Amygdala (tissue), 56 donors: ENCODE measurements at regions not wholly inside any gene's neighbourhood (a gene's known extent, or its start where the extent isn't known, plus 50 kb on each side); places are given as distances from the start of the nearest gene placed in this dataset.
"Not testable (repeated sequence)": the region's sequence is repeated elsewhere in the genome, so short reads cannot be mapped to it uniquely, and the experiment has no call there.

Experiments used
- DNase-seq, 56 donors: peaks; one replicate each; lab custom pipeline; 2025; lab: John Stamatoyannopoulos, UW

- DNase-seq, result peak in 17 of 56 donors; percentile 2 to 77 (median 18)
Measured at GRCh38 chr12:9415898-9416297, 191.8 kb downstream of the KLRB1 start.

- not testable (repeated sequence) for DNase-seq
Measured at GRCh38 chr12:9413862-9414261, 193.9 kb downstream of the KLRB1 start.

- not testable (repeated sequence) for DNase-seq
Measured at GRCh38 chr12:9412459-9412858, 195.3 kb downstream of the KLRB1 start.

- not testable (repeated sequence) for DNase-seq
Measured at GRCh38 chr12:9411616-9412268, 196.0 kb downstream of the KLRB1 start.

- not testable (repeated sequence) for DNase-seq
Measured at GRCh38 chr12:9407425-9407748, 199.2 kb upstream of the PZP start.

GRCh38 chr12:9406564-9407424, 198.6 kb upstream of the PZP start:
- no peak for DNase-seq

- no peak for DNase-seq
Measured at GRCh38 chr12:9405886-9406563, 197.8 kb upstream of the PZP start.

- DNase-seq, result peak in 3 of 56 donors; percentile 2 to 32 (median 4)
Measured at GRCh38 chr12:9404469-9405260, 196.5 kb upstream of the PZP start.

GRCh38 chr12:9404031-9404430, 195.8 kb upstream of the PZP start:
- no peak for DNase-seq

GRCh38 chr12:9402432-9403040, 194.3 kb upstream of the PZP start:
- not testable (repeated sequence) for DNase-seq

GRCh38 chr12:9396367-9396766, 188.2 kb upstream of the PZP start:
- not testable (repeated sequence) for DNase-seq

GRCh38 chr12:9395220-9395619, 187.0 kb upstream of the PZP start:
- DNase-seq, result not testable (repeated sequence)

GRCh38 chr12:9392842-9393241, 184.6 kb upstream of the PZP start:
- DNase-seq, result no peak

GRCh38 chr12:9391815-9392214, 183.6 kb upstream of the PZP start:
- DNase-seq, result no peak

GRCh38 chr12:9390761-9391160, 182.6 kb upstream of the PZP start:
- no peak for DNase-seq

GRCh38 chr12:9389796-9390195, 181.6 kb upstream of the PZP start:
- no peak for DNase-seq

- no peak for DNase-seq
Measured at GRCh38 chr12:9388379-9388778, 180.2 kb upstream of the PZP start.

GRCh38 chr12:9387450-9387849, 179.3 kb upstream of the PZP start:
- no peak for DNase-seq

GRCh38 chr12:9383585-9383984, 175.4 kb upstream of the PZP start:
- DNase-seq, result no peak

GRCh38 chr12:9381619-9382018, 173.4 kb upstream of the PZP start:
- no peak for DNase-seq
